H1 (cell line): ENCODE measurements at regions not wholly inside any gene's neighbourhood (a gene's known extent, or its start where the extent isn't known, plus 50 kb on each side); places are given as distances from the start of the nearest gene placed in this dataset.

Source experiments
- CTCF ChIA-PET: fragments of 300-600 bp; sonication (Branson Sonifier 250); formaldehyde crosslinking; loops from one replicate; lab custom pipeline; 2021; ENCODE audit not compliant: partially characterized antibody; lab: Charles Lee
- POLR2A ChIA-PET: fragments of 300-600 bp; sonication (Branson Sonifier 250); formaldehyde crosslinking; loops from one replicate; lab custom pipeline; 2021; ENCODE audit warnings: inconsistent platforms; ENCODE audit not compliant: partially characterized antibody; lab: Charles Lee
- DNase-seq, 2 experiments: peaks; one replicate each; pipeline versions ENCODE4 v3.0.0 to v3.0.0-alpha.2; 2010 to 2022; ENCODE audit warnings: low spot score in 2 of 2, low read depth in 1 of 2, mixed read lengths in 1 of 2
- FAIRE-seq: peaks from 2 replicates; lab custom pipeline; 2011; peaks lifted over from hg19 to GRCh38; lab: Jason Lieb, UNC
- H2AFZ ChIP-seq: 2 replicates; pipeline ENCODE4 v1.8.1; 2012; ENCODE audit warnings: low read length, inconsistent platforms
- H2AK5ac ChIP-seq: 2 replicates; pipeline ENCODE4 v1.6.1; 2013; ENCODE audit warnings: low read depth, low read length
- H2BK120ac ChIP-seq: replicated peaks from 2 replicates; pipeline ENCODE3; 2013; ENCODE audit warnings: low read depth, low read length, inconsistent platforms
- H2BK12ac ChIP-seq: 2 replicates; pipeline ENCODE4 v1.6.1; 2013; ENCODE audit warnings: low read depth, low read length
- H2BK15ac ChIP-seq: 2 replicates; pipeline ENCODE4 v1.6.1; 2013; ENCODE audit warnings: low read length
- H2BK20ac ChIP-seq: 2 replicates; pipeline ENCODE4 v1.6.1; 2013; ENCODE audit warnings: low read length
- H2BK5ac ChIP-seq: 2 replicates; pipeline ENCODE4 v1.6.1; 2013; ENCODE audit warnings: low read depth, low read length
- H3K14ac ChIP-seq: 2 replicates; pipeline ENCODE4 v1.6.1; 2013; ENCODE audit warnings: inconsistent platforms; ENCODE audit not compliant: insufficient read length
- H3K18ac ChIP-seq: 2 replicates; pipeline ENCODE4 v1.6.1; 2013; ENCODE audit warnings: low read length; ENCODE audit errors: extremely low read depth
- H3K23ac ChIP-seq: 2 replicates; pipeline ENCODE4 v1.6.1; 2013; ENCODE audit warnings: inconsistent platforms; ENCODE audit not compliant: insufficient read length
- H3K23me2 ChIP-seq: 2 replicates; pipeline ENCODE4 v1.6.1; 2013; ENCODE audit warnings: low read depth, low read length
- H3K27ac ChIP-seq: 2 replicates; pipeline ENCODE4 v1.6.1; 2011; ENCODE audit warnings: low read depth, low read length, inconsistent platforms
- H3K27me3 ChIP-seq, 4 experiments: replicated peaks in 1 of 4; 1 replicate in 1 of 4; 2 replicates in 3 of 4; pipeline versions ENCODE4 v1.6.1 to v1.8.1; 2011 to 2013; ENCODE audit warnings: low read length in 3 of 4, mild to moderate bottlenecking in 3 of 4, inconsistent platforms in 2 of 4, mixed read lengths in 2 of 4, moderate library complexity in 1 of 4; ENCODE audit not compliant: control insufficient read depth in 3 of 4, insufficient read depth in 3 of 4; ENCODE audit errors: extremely low read depth in 1 of 4
- H3K36me3 ChIP-seq, 4 experiments: 2 replicates each; pipeline versions ENCODE4 v1.6.1 to v1.8.1; 2011 to 2013; ENCODE audit warnings: mild to moderate bottlenecking in 4 of 4, low read length in 3 of 4, moderate library complexity in 2 of 4, control low read depth in 1 of 4, inconsistent platforms in 1 of 4; ENCODE audit not compliant: insufficient read depth in 4 of 4, control insufficient read depth in 2 of 4
- H3K4ac ChIP-seq: replicated peaks from 2 replicates; pipeline ENCODE3; 2013; ENCODE audit warnings: low read length, low read depth, mixed read lengths, inconsistent platforms; ENCODE audit not compliant: insufficient read length
- H3K4me1 ChIP-seq, 4 experiments: replicated peaks in 1 of 4; 1 replicate in 1 of 4; 2 replicates in 3 of 4; pipeline versions ENCODE4 v1.6.1 to v1.8.1; 2011 to 2013; ENCODE audit warnings: low read length in 3 of 4, inconsistent platforms in 2 of 4, mixed read lengths in 1 of 4; ENCODE audit not compliant: insufficient read depth in 4 of 4, control insufficient read depth in 3 of 4
- H3K4me2 ChIP-seq, 2 experiments: 2 replicates each; pipeline versions ENCODE4 v1.6.1 to v1.8.1; 2011 to 2013; ENCODE audit warnings: low read depth in 2 of 2, low read length in 2 of 2, control low read depth in 1 of 2, inconsistent platforms in 1 of 2, mild to moderate bottlenecking in 1 of 2; ENCODE audit not compliant: insufficient read depth in 1 of 2
- H3K4me3 ChIP-seq, 4 experiments: fragments of 200-600, 300-600 bp in 1 of 4; sonication (generic), shearing (Covaris generic), sonication (Bioruptor Twin) in 1 of 4; 2 replicates each; pipeline versions ENCODE4 v1.5.1 to v1.8.1; 2011 to 2016; ENCODE audit warnings: low read length in 4 of 4, low read depth in 3 of 4, control low read depth in 2 of 4, inconsistent platforms in 2 of 4, mild to moderate bottlenecking in 2 of 4, mixed read lengths in 1 of 4, moderate library complexity in 1 of 4; ENCODE audit not compliant: insufficient read depth in 2 of 4; ENCODE audit errors: extremely low read depth in 1 of 4
- H3K56ac ChIP-seq: replicated peaks from 2 replicates; pipeline ENCODE3; 2013; ENCODE audit warnings: low read depth, mild to moderate bottlenecking, mixed read lengths, low read length, inconsistent platforms; ENCODE audit not compliant: insufficient read length
- H3K79me1 ChIP-seq: 2 replicates; pipeline ENCODE4 v1.6.1; 2013; ENCODE audit warnings: low read depth, low read length, control low read depth
- H3K79me2 ChIP-seq, 2 experiments: 2 replicates each; pipeline versions ENCODE4 v1.6.1 to v1.8.1; 2012 to 2013; ENCODE audit warnings: low read length in 2 of 2, mild to moderate bottlenecking in 2 of 2, inconsistent platforms in 1 of 2; ENCODE audit not compliant: insufficient read depth in 2 of 2, control insufficient read depth in 1 of 2
- H3K9ac ChIP-seq, 4 experiments: replicated peaks in 1 of 4; 1 replicate in 1 of 4; 2 replicates in 3 of 4; pipeline versions ENCODE4 v1.6.1 to v1.8.1; 2011 to 2013; ENCODE audit warnings: low read depth in 3 of 4, low read length in 3 of 4, control low read depth in 2 of 4, mild to moderate bottlenecking in 2 of 4, moderate library complexity in 2 of 4, inconsistent platforms in 1 of 4; ENCODE audit errors: extremely low read depth in 1 of 4
- H3K9me3 ChIP-seq, 2 experiments: 2 replicates each; pipeline versions ENCODE4 v1.6.1 to v1.8.1; 2012 to 2013; ENCODE audit warnings: mild to moderate bottlenecking in 2 of 2, moderate library complexity in 2 of 2, control low read depth in 1 of 2, inconsistent platforms in 1 of 2, low read depth in 1 of 2, low read length in 1 of 2, mixed read lengths in 1 of 2; ENCODE audit not compliant: insufficient read depth in 2 of 2
- H4K20me1 ChIP-seq, 2 experiments: replicated peaks in 1 of 2; 2 replicates each; pipeline versions ENCODE3 to v1.8.1; 2011 to 2013; ENCODE audit warnings: inconsistent platforms in 2 of 2, low read length in 2 of 2, mild to moderate bottlenecking in 1 of 2; ENCODE audit not compliant: insufficient read depth in 2 of 2, control insufficient read depth in 1 of 2
- H4K5ac ChIP-seq: 2 replicates; pipeline ENCODE4 v1.6.1; 2013; ENCODE audit warnings: low read length, low read depth, mixed read lengths, inconsistent platforms; ENCODE audit not compliant: insufficient read length
- H4K8ac ChIP-seq: 2 replicates; pipeline ENCODE4 v1.8.0; 2013; ENCODE audit warnings: mild to moderate bottlenecking, moderate library complexity, low read length, inconsistent platforms; ENCODE audit not compliant: insufficient read depth; ENCODE audit errors: extremely low read depth
- H4K91ac ChIP-seq: replicated peaks from 2 replicates; pipeline ENCODE3; 2013; ENCODE audit warnings: low read length, mixed read lengths, inconsistent platforms; ENCODE audit not compliant: insufficient read length
- NRF1 ChIP-seq: IDR thresholded peaks from 2 replicates; pipeline ENCODE4 v1.6.1; 2011; ENCODE audit warnings: mild to moderate bottlenecking, low read depth, low read length, improper control_type of control experiment
- RXRA ChIP-seq: IDR thresholded peaks from 2 replicates; pipeline ENCODE4 v1.6.1; 2011; ENCODE audit warnings: low read depth, mild to moderate bottlenecking, low read length, moderate library complexity; ENCODE audit not compliant: insufficient read depth
- SIRT6 ChIP-seq: IDR thresholded peaks from one replicate; pipeline ENCODE4 v1.7.1; 2012; ENCODE audit warnings: low read length, inconsistent platforms
- SRF ChIP-seq: IDR thresholded peaks from 2 replicates; pipeline ENCODE4 v1.6.1; 2011; ENCODE audit warnings: mild to moderate bottlenecking, low read depth, low read length, moderate library complexity
- WGBS, 2 experiments: shearing (Covaris generic) in 1 of 2; methylation state at CpG; one replicate each; pipeline versions ENCODE4 v1.1.6 to v1.1.7; 2013 to 2015; ENCODE audit warnings: low lambda C conversion rate in 2 of 2, mixed read lengths in 2 of 2, inconsistent platforms in 1 of 2, low coverage in 1 of 2, missing lambda C conversion rate in 1 of 2; ENCODE audit not compliant: insufficient replicate concordance in 2 of 2, insufficient coverage in 1 of 2, insufficient read length in 1 of 2; ENCODE audit errors: extremely low coverage in 1 of 2, missing lambda C conversion rate in 1 of 2; 5-methylcytosine and 5-hydroxymethylcytosine counted together

DNA sequence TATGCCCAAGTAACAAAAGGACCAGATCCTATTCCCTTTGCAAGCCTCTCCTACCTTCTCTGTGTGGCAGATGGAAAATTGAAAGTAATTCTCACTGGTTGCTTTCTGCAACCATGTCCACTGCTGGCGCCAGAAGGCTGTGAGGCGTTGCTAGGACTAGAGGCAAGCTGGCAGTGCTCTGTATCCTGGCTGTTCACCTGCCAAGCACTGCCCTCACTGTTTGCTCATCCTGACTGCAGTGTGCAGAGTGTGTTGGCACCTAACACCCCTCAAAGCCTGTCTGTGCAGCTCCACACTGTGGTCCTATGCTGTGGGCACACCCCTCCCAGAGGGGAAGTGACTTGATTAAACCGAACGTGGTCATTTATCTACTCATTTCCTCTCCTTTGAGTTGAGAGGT is 840.7 kb downstream of the NLGN4Y start:
- peaks cover 0 to 4% (median 0%) of the 10 kb centered on the region in 4 experiments; a peak in 3 of 7 replicates for H3K4me1 ChIP-seq
- no peak overlapping the region for H3K18ac ChIP-seq
- H2BK20ac ChIP-seq, result no peak overlapping the region
- peak overlapping the region; percentile 74 for H4K91ac ChIP-seq
- H2BK12ac ChIP-seq, result peak overlapping the region; percentile 60; the same call in 1 of the 2 replicates
- no peaks in the 10 kb centered on the region for H3K9me3 ChIP-seq
- no peak overlapping the region for H2AK5ac ChIP-seq
- no peak overlapping the region for H3K23ac ChIP-seq
- no peaks in the 10 kb centered on the region for H3K36me3 ChIP-seq
- H2BK5ac ChIP-seq, result no peak overlapping the region
- no peaks in the 10 kb centered on the region for H3K27me3 ChIP-seq
- 0 out of 2 replicates have a peak overlapping the region, but pooled peaks have one; percentile 72 for H2BK15ac ChIP-seq
- ChIA-PET CTCF (no interaction called here), POLR2A (no interaction called here)
- H3K56ac ChIP-seq, result no peak overlapping the region
- no peak overlapping the region for H3K4me2 ChIP-seq
- H2AFZ ChIP-seq, result no peak overlapping the region
- H3K79me2 ChIP-seq, result no peaks in the 10 kb centered on the region
- H2BK120ac ChIP-seq, result no peak overlapping the region
- no peaks in the 10 kb centered on the region for H3K23me2 ChIP-seq
- FAIRE-seq, result no peak
- H3K14ac ChIP-seq, result no peak overlapping the region
- H3K4me3 ChIP-seq, result no peak overlapping the region
- H3K4ac ChIP-seq, result no peak overlapping the region
- H3K9ac ChIP-seq, result no peak overlapping the region
- no peak overlapping the region for H4K5ac ChIP-seq
- no peak overlapping the region for H4K8ac ChIP-seq
- H3K27ac ChIP-seq, result no peak overlapping the region
- no peaks in the 10 kb centered on the region for H3K79me1 ChIP-seq
- H4K20me1 ChIP-seq, result no peaks in the 10 kb centered on the region
- DNase-seq, result no peak
- 80% methylated on average over 3 of the region's 4 CpGs; no CpG with 5 or more reads in 1 of the 2 experiments for WGBS, 2 experiments
- TF ChIP-seq NRF1 (no peak), SRF (no peak), RXRA (no peak), SIRT6 (no peak)
